Activated CD8-positive, alpha-beta T cell treated with anti-CD3 and anti-CD28 coated beads, Interleukin-2, amount 10 ng/mL, durations not matched to agents 7 days and 5 days (primary cell): ENCODE measurements at regions not wholly inside any gene's neighbourhood (a gene's known extent, or its start where the extent isn't known, plus 50 kb on each side); places are given as distances from the start of the nearest gene placed in this dataset.

Source experiments
- ATAC-seq: fragments of 150-1000 bp; cut with Tn5 transposase; one replicate; pipeline ENCODE4 v1.10.0; 2021; ENCODE audit warnings: moderate library complexity
- CTCF ChIA-PET: fragments of 350-600 bp; sonication (Branson Sonifier 250); formaldehyde crosslinking; loops from one replicate; lab custom pipeline; 2021; ENCODE audit warnings: antibody characterized with exemption; lab: Charles Lee
- POLR2A ChIA-PET: fragments of 350-600 bp; sonication (Branson Sonifier 250); formaldehyde crosslinking; loops from one replicate; lab custom pipeline; 2021; ENCODE audit warnings: antibody characterized with exemption; lab: Charles Lee
- DNase-seq: peaks from one replicate; pipeline ENCODE4 v3.0.0-alpha.2; 2020
- H3K27ac Mint-ChIP-seq: one replicate; pipeline ENCODE4 v1.8.0; 2021; ENCODE audit warnings: mild to moderate bottlenecking, mixed read lengths
- H3K27me3 Mint-ChIP-seq: one replicate; pipeline ENCODE4 v1.8.0; 2021; ENCODE audit warnings: low read depth, mixed read lengths
- H3K36me3 Mint-ChIP-seq: one replicate; pipeline ENCODE4 v1.8.0; 2021; ENCODE audit warnings: low read depth, mixed read lengths
- H3K4me1 Mint-ChIP-seq: one replicate; pipeline ENCODE4 v1.8.0; 2021; ENCODE audit warnings: low read depth, mixed read lengths
- H3K4me3 Mint-ChIP-seq: one replicate; pipeline ENCODE4 v1.8.0; 2021; ENCODE audit warnings: mild to moderate bottlenecking, mixed read lengths
- H3K9me3 Mint-ChIP-seq: one replicate; pipeline ENCODE4 v1.8.0; 2022; ENCODE audit warnings: mixed read lengths; ENCODE audit not compliant: insufficient read depth

DNA sequence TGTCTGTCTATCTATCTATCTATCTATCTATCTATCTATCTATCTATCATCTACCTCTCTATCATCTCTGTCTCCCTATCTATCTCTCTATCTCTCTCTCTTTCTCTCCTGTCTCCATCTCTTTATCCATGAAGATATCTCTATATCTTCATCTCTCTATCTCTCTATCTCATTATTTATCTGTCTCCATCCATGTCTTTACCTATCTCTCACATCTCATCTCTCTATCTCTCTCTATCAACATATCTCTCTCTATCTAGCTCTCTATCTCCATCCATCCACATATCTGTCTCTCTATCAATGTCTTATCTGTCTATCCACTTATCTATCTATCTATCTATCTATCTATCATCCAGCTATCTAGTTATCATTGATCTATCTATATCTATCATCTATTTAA lies 292.1 kb upstream of the IRX2 start:
- ATAC-seq: no peak
- H3K27ac Mint-ChIP-seq: no peak overlapping the region
- ChIA-PET CTCF (no interaction called here), POLR2A (no interaction called here)
- no peak overlapping the region for H3K4me3 Mint-ChIP-seq
- peaks cover 7% of the 10 kb centered on the region for H3K9me3 Mint-ChIP-seq
- H3K36me3 Mint-ChIP-seq: no peaks in the 10 kb centered on the region
- H3K4me1 Mint-ChIP-seq: no peaks in the 10 kb centered on the region
- no peak for DNase-seq
- no peaks in the 10 kb centered on the region for H3K27me3 Mint-ChIP-seq

DNA sequence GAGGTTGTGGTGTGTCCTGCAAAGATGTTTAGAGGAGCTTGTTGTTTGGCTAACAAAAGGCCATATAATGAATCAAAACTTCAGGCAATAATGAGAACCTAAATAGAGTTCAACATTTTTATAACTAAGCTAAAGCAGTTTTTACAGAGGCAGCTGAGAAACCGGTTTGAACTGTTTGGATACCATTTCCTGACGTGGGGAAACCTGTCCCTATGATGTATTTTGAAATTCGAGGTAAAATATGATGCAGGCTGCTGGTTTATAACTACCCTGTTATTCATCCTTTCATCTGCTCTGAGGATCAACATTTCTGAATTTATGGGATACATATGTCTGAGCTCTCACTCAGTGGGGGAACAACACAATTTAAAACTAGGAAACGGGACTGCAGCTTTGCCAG lies 289.5 kb upstream of the IRX2 start:
- H3K4me1 Mint-ChIP-seq: no peaks in the 10 kb centered on the region
- ATAC-seq: no peak
- no peaks in the 10 kb centered on the region for H3K27me3 Mint-ChIP-seq
- CTCF ChIA-PET: no interaction called here
- POLR2A ChIA-PET: no interaction called here
- no peak for DNase-seq
- H3K9me3 Mint-ChIP-seq: peaks cover 7% of the 10 kb centered on the region
- no peaks in the 10 kb centered on the region for H3K36me3 Mint-ChIP-seq
- no peak overlapping the region for H3K27ac Mint-ChIP-seq
- H3K4me3 Mint-ChIP-seq: no peak overlapping the region

DNA sequence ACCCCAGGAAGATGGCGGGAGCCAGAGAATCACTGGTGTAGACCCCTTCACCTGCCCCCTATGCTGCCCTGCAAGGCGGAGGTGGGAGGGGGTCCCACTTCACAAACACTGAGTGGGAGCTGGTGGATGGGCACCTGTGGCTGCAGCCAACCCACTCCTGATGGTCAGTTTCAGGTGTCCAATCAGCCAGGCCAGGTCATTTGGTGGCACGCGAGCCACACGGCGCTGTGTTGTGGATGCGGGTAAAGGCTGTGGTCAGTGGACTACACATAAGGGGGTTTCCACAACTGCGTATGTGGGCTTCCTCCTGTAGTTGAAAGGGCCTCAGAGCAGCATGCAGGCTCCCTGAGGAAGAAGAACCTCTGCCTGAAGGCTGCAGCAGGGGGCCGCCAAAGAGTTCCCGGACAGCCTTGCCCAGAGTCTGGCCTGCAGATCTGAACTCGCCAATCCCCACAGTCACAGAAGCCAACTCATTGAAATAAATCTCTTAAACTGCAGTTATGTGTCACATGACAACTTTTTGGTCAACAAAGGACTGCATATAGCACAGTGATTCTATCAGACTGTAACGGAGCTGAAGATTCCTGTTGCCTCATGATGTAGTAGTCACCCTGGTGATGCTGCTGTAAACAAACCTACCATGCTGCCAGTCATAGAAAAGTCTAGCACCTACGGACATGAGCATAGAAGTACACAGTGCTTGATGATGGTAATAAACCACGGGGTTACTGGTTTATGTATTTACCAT lies 284.7 kb upstream of the IRX2 start:
- Mint-ChIP-seq H3K27me3 (no peaks in the 10 kb centered on the region), H3K4me1 (no peaks in the 10 kb centered on the region), H3K9me3 (peaks cover 9% of the 10 kb centered on the region), H3K36me3 (no peaks in the 10 kb centered on the region), H3K27ac (no peak overlapping the region), H3K4me3 (no peak overlapping the region)
- DNase-seq: no peak
- ChIA-PET CTCF (no interaction called here), POLR2A (no interaction called here)
- no peak for ATAC-seq

DNA sequence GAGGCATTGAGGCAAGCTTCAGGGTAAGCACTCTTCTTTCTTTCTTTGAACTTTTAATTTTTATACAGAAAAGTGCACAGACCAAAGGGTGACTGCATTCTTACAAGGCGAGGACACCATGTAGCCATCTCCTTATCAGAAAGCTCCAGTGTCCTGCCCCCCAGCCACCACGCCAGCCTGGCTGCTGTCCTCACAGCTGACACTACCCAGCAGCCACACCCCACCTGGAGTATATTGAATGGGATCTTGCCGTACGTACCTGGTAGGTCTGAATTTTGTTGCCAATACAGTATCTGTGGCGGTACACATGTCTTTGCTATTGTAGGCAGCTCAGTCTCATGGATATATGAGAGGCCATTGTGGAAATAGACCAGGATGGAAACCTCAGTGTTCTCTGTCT lies 284.0 kb upstream of the IRX2 start:
- DNase-seq (no peak), ATAC-seq (no peak)
- H3K9me3 Mint-ChIP-seq: peaks cover 9% of the 10 kb centered on the region
- ChIA-PET CTCF (no interaction called here), POLR2A (no interaction called here)
- H3K4me1 Mint-ChIP-seq: no peaks in the 10 kb centered on the region
- no peak overlapping the region for H3K27ac Mint-ChIP-seq
- H3K27me3 Mint-ChIP-seq: no peaks in the 10 kb centered on the region
- H3K4me3 Mint-ChIP-seq: no peak overlapping the region
- no peaks in the 10 kb centered on the region for H3K36me3 Mint-ChIP-seq

DNA sequence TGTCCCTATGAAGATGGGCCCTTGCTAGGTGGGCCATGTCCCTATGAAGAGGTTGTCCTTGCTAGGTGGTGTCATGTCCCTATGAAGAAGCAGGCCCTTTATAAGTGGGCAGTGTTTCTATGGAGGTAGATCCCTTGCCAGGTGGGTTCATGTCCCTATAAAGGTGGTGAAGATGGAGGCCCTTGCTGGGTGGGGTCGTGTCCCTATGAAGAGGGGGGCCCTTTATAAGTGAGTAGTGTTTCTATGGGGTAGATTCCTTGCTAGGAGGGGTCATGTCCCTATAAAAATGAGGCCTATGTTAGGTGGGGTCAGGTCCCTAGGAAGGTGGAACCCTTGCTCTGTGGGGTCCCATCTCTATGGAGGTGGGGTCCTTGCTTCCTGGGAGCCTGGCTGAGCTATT lies 283.4 kb upstream of the IRX2 start:
- Mint-ChIP-seq H3K36me3 (no peaks in the 10 kb centered on the region), H3K27me3 (no peaks in the 10 kb centered on the region), H3K9me3 (peaks cover 9% of the 10 kb centered on the region), H3K4me1 (no peaks in the 10 kb centered on the region), H3K4me3 (no peak overlapping the region), H3K27ac (no peak overlapping the region)
- DNase-seq (no peak), ATAC-seq (no peak)
- POLR2A ChIA-PET: no interaction called here
- CTCF ChIA-PET: no interaction called here

DNA sequence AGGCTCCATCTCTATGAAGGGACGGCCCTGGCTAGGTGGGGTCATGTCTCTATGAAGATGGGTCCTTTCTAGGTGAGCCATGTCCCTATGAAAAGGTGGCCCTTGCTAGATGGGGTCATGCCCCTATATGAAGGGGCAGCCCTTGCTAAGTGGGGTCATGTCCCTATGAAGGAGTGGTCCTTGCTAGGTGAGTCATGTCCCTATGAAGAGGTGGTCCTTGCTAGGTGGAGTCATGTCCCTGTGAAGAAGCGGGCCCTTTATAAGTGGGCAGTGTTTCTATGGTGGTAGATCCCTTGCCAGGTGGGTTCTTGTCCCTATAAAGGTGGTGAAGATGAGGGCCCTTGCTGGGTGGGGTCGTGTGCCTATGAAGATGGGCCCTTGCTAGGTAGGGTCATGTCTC lies 283.0 kb upstream of the IRX2 start:
- Mint-ChIP-seq H3K36me3 (no peaks in the 10 kb centered on the region), H3K27ac (no peak overlapping the region), H3K4me1 (no peaks in the 10 kb centered on the region), H3K27me3 (no peaks in the 10 kb centered on the region), H3K4me3 (no peak overlapping the region), H3K9me3 (peaks cover 9% of the 10 kb centered on the region)
- DNase-seq (no peak), ATAC-seq (no peak)
- POLR2A ChIA-PET: no interaction called here
- CTCF ChIA-PET: no interaction called here

DNA sequence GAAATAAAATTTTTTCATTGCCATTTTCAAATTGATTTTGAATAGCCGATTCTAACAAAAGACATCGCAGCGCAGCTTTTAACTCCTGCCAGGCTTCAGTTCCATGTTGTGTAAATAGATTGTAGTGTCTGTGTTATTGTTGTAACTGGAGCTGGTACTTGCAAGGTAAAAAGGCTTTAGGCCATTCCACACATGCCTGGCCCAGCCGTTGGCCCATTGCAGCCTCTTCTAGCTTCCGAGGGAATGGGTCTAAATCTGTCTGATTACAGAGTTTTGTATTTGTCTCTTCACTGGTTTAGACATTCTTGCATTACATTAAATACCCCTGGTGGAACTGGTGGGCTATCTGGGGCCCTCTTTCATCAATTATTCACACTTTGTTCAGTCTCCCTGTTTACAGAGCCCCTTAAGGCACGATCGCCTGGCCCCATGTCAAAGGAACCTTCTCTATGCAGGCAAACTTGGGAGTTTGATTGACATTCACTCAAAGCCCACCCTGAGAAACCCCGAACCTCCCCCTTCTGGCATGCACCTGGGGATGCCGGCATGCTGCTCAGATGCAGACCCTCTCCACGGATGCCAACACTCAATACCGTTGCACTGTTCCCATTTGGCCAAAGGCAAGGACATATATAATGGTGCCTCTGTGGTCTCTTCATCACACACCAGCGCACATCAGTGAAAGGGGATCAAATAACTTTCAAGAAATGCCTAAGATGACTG lies 281.7 kb upstream of the IRX2 start:
- ATAC-seq (no peak), DNase-seq (no peak)
- H3K4me3 Mint-ChIP-seq: no peak overlapping the region
- no peaks in the 10 kb centered on the region for H3K4me1 Mint-ChIP-seq
- no peaks in the 10 kb centered on the region for H3K36me3 Mint-ChIP-seq
- CTCF ChIA-PET: no interaction called here
- no peak overlapping the region for H3K27ac Mint-ChIP-seq
- H3K27me3 Mint-ChIP-seq: no peaks in the 10 kb centered on the region
- POLR2A ChIA-PET: no interaction called here
- peaks cover 9% of the 10 kb centered on the region for H3K9me3 Mint-ChIP-seq

DNA sequence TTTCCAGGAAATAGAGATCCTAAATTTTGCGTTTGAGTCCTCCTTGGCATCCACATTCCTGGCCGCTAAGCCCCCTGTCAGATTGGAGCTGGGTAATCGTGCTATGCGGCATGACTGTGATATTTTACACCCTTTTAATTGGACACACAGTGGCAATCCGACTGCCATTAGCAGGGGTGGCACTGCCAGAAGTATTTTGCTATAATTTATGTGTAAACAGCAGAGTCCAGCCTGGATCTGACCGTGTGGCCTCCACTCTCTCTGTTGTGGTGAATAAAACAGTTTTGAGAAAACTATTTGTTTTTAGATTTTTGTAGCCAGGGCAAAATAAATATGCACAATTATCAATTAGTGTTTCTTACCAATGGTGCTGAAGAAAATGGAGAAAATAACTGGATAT lies 281.0 kb upstream of the IRX2 start:
- no peaks in the 10 kb centered on the region for H3K36me3 Mint-ChIP-seq
- H3K4me3 Mint-ChIP-seq: no peak overlapping the region
- H3K27me3 Mint-ChIP-seq: no peaks in the 10 kb centered on the region
- H3K9me3 Mint-ChIP-seq: peaks cover 9% of the 10 kb centered on the region
- POLR2A ChIA-PET: no interaction called here
- ATAC-seq (no peak), DNase-seq (no peak)
- H3K27ac Mint-ChIP-seq: no peak overlapping the region
- H3K4me1 Mint-ChIP-seq: no peaks in the 10 kb centered on the region
- CTCF ChIA-PET: no interaction called here

DNA sequence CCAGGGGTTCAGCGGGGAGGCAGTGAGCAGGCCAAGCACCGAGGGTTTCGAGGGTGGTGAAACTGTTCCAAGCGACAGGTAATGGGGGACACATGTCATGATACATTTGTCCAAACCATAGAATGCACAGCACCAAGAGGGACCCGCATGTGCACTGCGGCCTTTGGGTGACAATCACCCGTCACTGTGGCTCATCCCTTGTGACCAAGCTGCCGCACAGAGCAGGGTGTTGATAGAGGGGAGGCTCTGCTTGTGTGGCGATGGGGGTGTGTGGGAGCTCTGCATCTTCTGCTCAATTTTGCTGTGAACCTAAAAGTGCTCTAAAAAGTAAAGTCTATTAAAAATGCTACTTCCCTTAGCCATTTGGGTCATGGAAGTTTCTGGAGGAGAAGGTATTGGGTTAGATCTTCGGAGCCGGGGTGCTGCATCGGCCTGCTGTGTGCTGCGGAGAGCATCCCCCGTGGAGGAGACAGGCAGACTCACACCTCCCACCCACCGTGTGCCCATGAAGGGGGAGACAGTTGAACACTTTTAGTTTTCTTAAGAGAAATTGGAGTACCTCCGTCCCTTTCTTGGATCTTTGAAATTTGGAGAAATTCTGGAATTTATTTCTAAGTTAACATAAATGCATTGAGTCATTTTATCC lies 280.4 kb upstream of the IRX2 start:
- no peak overlapping the region for H3K27ac Mint-ChIP-seq
- no peaks in the 10 kb centered on the region for H3K36me3 Mint-ChIP-seq
- H3K9me3 Mint-ChIP-seq: peaks cover 9% of the 10 kb centered on the region
- ChIA-PET CTCF (no interaction called here), POLR2A (no interaction called here)
- ATAC-seq (no peak), DNase-seq (no peak)
- no peaks in the 10 kb centered on the region for H3K27me3 Mint-ChIP-seq
- no peak overlapping the region for H3K4me3 Mint-ChIP-seq
- no peaks in the 10 kb centered on the region for H3K4me1 Mint-ChIP-seq

DNA sequence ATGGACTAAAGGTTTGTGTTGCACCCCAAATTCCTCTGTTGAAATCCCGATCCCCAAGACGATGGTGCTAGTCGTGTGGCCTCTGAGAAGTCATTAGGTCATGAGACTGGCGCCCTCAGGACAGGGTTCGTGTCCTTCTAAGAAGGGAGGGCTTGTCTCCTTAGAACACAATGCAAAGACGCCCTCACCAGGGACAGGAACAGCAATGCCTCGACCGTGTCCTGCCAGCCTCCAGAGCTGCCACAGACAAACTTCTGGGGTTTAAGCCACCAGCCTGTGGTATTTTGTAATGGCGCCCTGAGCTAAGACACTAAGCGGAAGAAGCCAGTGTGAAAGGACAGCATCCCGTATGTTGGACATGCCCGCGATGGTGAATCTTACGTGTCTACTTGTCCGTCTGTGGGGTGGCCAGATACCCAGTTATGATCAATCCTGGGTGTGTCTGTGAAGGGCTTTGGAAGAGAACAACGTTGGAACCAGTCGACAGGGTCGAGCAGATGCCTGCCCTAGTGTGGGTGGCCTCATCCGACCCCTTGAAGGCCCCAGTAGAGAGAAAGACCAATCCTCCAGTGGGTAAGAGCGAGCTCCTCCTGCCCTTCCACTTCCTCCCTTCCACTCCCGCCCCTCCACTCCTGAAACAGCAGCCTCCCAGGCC lies 279.2 kb upstream of the IRX2 start:
- Mint-ChIP-seq H3K4me1 (no peaks in the 10 kb centered on the region), H3K9me3 (peaks cover 9% of the 10 kb centered on the region), H3K36me3 (no peaks in the 10 kb centered on the region), H3K4me3 (no peak overlapping the region), H3K27ac (no peak overlapping the region), H3K27me3 (no peaks in the 10 kb centered on the region)
- ATAC-seq (no peak), DNase-seq (no peak)
- ChIA-PET POLR2A (no interaction called here), CTCF (no interaction called here)

DNA sequence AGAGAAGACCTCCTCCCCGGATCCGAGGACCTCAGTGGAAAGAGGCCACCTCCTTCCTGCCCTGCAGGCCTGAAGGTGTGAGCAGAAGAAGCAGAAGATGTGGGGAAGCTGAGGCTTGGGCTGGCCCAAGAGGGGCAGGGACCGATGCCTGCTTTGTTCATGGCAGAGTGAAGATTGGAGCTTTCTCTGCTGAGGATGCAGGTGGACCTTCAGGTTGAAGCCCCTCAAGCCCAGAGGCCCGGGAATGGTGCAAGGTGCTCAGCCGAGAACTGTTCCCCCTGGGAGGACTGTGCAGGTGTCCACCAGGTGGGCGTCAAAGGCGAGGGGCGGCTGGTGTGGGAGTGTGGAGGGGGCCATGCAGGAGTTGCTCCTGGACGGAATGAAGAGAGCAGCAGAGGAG lies 277.9 kb upstream of the IRX2 start:
- Mint-ChIP-seq H3K36me3 (no peaks in the 10 kb centered on the region), H3K4me1 (no peaks in the 10 kb centered on the region), H3K27ac (no peak overlapping the region), H3K9me3 (peaks cover 9% of the 10 kb centered on the region), H3K4me3 (no peak overlapping the region), H3K27me3 (no peaks in the 10 kb centered on the region)
- no peak for ATAC-seq
- no peak for DNase-seq
- ChIA-PET CTCF (no interaction called here), POLR2A (no interaction called here)
